ENCODE measurements at regions not wholly inside any gene's neighbourhood (a gene's known extent, or its start where the extent isn't known, plus 50 kb on each side); places are given as distances from the start of the nearest gene placed in this dataset.

GRCh38 chr4:108351791-108352190 is 183.1 kb upstream of the LEF1 start:
- TF ChIP-seq POLR2A (IDR thresholded peaks at IDR 0.05; ENCODE audit: low read depth) = no peak
- no peak for TF ChIP-seq EP300 (IDR thresholded peaks at IDR 0.05)
- TF ChIP-seq CTCF (IDR thresholded peaks at IDR 0.05) = no peak
- TF ChIP-seq POLR2AphosphoS5 (IDR thresholded peaks at IDR 0.05) = no peak
- Histone ChIP-seq H3K27ac (replicated peaks in 1 of 4) (no peak overlapping the region), H3K9me3 (no peaks in the 10 kb centered on the region), H3K36me3 (no peaks in the 10 kb centered on the region), H3K4me1 (peaks cover 14 to 27% (median 15%) of the 10 kb centered on the region in 4 donors), H3K4me3 (no peak overlapping the region), H3K27me3 (no peaks in the 10 kb centered on the region)
- 60% methylated on average over 1 of the region's 1 CpG for WGBS
- intact Hi-C loops (cut with DNase I) = no loop called here
- no peak for DNase-seq (ENCODE audit: extremely low spot score)

- peaks cover 10 to 23% (median 14%) of the 10 kb centered on the region in 4 donors for H3K4me1 ChIP-seq
- 100% methylated on average over 2 of the region's 14 CpGs for WGBS
- H3K27ac ChIP-seq (replicated peaks in 1 of 4) = no peak overlapping the region
- no peaks in the 10 kb centered on the region for H3K27me3 ChIP-seq
- H3K4me3 ChIP-seq = no peak overlapping the region
- no peak for TF ChIP-seq EP300 (IDR thresholded peaks at IDR 0.05)
- no peak for TF ChIP-seq POLR2A (IDR thresholded peaks at IDR 0.05; ENCODE audit: low read depth)
- TF ChIP-seq CTCF (IDR thresholded peaks at IDR 0.05) = no peak
- no peak for TF ChIP-seq POLR2AphosphoS5 (IDR thresholded peaks at IDR 0.05)
- H3K9me3 ChIP-seq = no peaks in the 10 kb centered on the region
- no peak for DNase-seq (ENCODE audit: extremely low spot score)
- intact Hi-C loops (cut with DNase I) = no loop called here
- no peaks in the 10 kb centered on the region for H3K36me3 ChIP-seq
Measured at GRCh38 chr4:108350332-108350731, 181.6 kb upstream of the LEF1 start.

GRCh38 chr4:108346818-108347210 is 178.1 kb upstream of the LEF1 start:
- no peaks in the 10 kb centered on the region for H3K9me3 ChIP-seq
- DNase-seq (ENCODE audit: extremely low spot score) = no peak
- intact Hi-C loops (cut with DNase I) = no loop called here
- H3K4me1 ChIP-seq = peaks cover 0 to 8% (median 0%) of the 10 kb centered on the region in 4 donors
- WGBS = 87% methylated on average over 1 of the region's 1 CpG
- no peaks in the 10 kb centered on the region for H3K36me3 ChIP-seq
- H3K27me3 ChIP-seq = no peaks in the 10 kb centered on the region
- no peak overlapping the region for H3K4me3 ChIP-seq
- no peak for TF ChIP-seq POLR2AphosphoS5 (IDR thresholded peaks at IDR 0.05)
- no peak for TF ChIP-seq CTCF (IDR thresholded peaks at IDR 0.05)
- no peak for TF ChIP-seq POLR2A (IDR thresholded peaks at IDR 0.05; ENCODE audit: low read depth)
- no peak for TF ChIP-seq EP300 (IDR thresholded peaks at IDR 0.05)
- no peak overlapping the region for H3K27ac ChIP-seq (replicated peaks in 1 of 4)

GRCh38 chr4:108345862-108346817 is 177.4 kb upstream of the LEF1 start:
- H3K4me3 ChIP-seq = no peak overlapping the region
- no peaks in the 10 kb centered on the region for H3K27me3 ChIP-seq
- H3K9me3 ChIP-seq = no peaks in the 10 kb centered on the region
- 56% methylated on average over 2 of the region's 2 CpGs for WGBS
- no peak for DNase-seq (ENCODE audit: extremely low spot score)
- no peak overlapping the region for H3K27ac ChIP-seq (replicated peaks in 1 of 4)
- intact Hi-C loops (cut with DNase I) = no loop called here
- no peak for TF ChIP-seq EP300 (IDR thresholded peaks at IDR 0.05)
- TF ChIP-seq CTCF (IDR thresholded peaks at IDR 0.05) = no peak
- no peak for TF ChIP-seq POLR2AphosphoS5 (IDR thresholded peaks at IDR 0.05)
- H3K36me3 ChIP-seq = no peaks in the 10 kb centered on the region
- peaks cover 0 to 2% (median 0%) of the 10 kb centered on the region in 4 donors for H3K4me1 ChIP-seq

All from esophagus muscularis mucosa (tissue), 4 donors.